Renal cortex interstitium (tissue), 11 donors: ENCODE measurements at regions not wholly inside any gene's neighbourhood (a gene's known extent, or its start where the extent isn't known, plus 50 kb on each side); places are given as distances from the start of the nearest gene placed in this dataset.

Experiments
- DNase-seq, 11 donors: peaks; one replicate each; pipeline ENCODE4 v3.0.0-alpha.2; 2013; ENCODE audit warnings: low read depth in 9 of 11, low spot score in 4 of 11; ENCODE audit errors: extremely low read depth in 1 of 11

- DNase-seq = no peak
These were observed 461.7 kb upstream of the TENM4 start for GRCh38 chr11:79902493-79902892.

GRCh38 chr11:79897896-79898295, 457.1 kb upstream of the TENM4 start:
- DNase-seq = no peak

DNA sequence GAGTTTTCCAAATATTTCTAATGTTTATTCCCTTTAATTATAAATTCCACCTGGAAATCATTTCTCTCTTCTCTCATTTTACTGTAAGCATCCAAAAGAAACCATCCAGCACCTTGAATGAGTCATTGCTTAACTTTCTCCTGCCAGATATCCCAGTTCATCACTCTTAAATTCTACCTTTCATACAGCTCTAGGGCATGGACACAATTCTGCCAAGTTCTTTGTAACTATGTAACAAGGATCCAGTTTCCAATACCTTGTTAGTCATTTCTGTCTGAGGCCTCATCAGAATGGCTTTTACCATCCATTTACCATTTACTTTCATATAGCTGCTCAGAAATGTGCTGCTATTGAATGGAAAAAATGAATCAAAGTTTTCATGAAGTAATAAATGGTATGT, 455.4 kb upstream of the TENM4 start:
- no peak for DNase-seq

DNA sequence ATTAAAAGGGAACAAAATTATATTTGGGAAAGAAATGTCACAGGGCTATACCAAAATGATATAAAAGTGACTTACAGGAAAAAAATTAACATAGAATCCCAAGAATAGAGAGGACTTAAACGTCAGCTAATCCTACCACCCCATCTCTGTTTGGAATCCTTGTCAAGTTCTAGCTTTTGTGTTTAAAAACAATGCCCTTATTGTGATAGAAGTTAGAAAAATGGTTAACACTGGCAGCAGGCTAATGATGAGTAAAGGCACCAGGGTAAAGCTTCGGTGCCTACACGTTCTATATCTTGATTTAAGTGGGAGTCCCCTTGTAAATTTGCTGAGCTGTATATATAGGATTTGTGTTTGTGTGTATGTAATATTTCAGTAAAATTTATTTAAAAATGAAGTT, 453.3 kb upstream of the TENM4 start:
- no peak for DNase-seq

GRCh38 chr11:79890272-79890671, 449.4 kb upstream of the TENM4 start:
- DNase-seq = no peak

DNA sequence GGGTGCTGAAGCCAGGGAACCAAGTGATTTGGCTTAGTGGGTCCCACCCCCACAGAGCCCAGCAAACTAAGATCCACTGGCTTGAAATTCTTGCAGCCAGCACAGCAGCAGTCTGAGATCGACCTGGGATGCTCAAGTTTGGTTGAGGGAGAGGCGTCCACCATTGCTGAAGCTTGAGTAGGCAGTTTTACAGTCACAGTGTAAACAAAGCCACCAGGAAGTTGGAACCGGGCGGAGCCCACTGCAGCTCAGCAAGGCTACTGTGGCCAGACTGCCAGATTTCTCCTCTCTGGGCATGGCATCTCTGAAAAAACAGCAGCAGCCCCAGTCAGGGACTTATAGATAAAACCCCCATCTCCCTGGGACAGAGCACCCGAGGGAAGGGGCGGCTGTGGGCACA, 424.1 kb upstream of the TENM4 start:
- no peak for DNase-seq

- DNase-seq = no peak
These were observed 419.5 kb upstream of the TENM4 start for GRCh38 chr11:79860336-79860735.

- DNase-seq = peak in 1 of 11 donors; percentile 13
These were observed 416.8 kb upstream of the TENM4 start for GRCh38 chr11:79857377-79858214.

- peak in 4 of 11 donors; percentile 18 to 50 (median 31) for DNase-seq
These were observed 411.3 kb upstream of the TENM4 start for GRCh38 chr11:79852176-79852575.

- DNase-seq = no peak
These were observed 404.3 kb upstream of the TENM4 start for GRCh38 chr11:79845002-79845709.

DNA sequence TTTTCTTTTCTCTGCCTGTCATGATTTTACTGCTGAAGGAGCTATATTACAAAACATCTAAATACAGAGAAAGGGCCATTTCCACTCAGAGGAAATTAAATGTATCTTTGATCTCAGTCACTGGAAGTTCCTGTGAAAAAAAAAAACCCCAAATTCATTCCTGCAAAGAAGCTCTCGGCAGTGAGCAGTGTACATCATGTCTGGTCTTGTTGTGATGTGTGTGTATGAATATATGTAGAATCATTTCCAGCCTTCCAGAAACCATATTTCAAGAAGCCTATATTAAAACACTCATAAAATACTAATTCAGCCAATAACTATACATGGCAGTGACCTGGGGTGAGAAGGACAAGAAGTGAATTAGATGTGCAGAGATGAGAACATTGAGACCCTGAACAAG, 393.2 kb upstream of the TENM4 start:
- DNase-seq = no peak

GRCh38 chr11:79830446-79830845, 389.6 kb upstream of the TENM4 start:
- no peak for DNase-seq

GRCh38 chr11:79829891-79830290, 389.1 kb upstream of the TENM4 start:
- DNase-seq = no peak

DNA sequence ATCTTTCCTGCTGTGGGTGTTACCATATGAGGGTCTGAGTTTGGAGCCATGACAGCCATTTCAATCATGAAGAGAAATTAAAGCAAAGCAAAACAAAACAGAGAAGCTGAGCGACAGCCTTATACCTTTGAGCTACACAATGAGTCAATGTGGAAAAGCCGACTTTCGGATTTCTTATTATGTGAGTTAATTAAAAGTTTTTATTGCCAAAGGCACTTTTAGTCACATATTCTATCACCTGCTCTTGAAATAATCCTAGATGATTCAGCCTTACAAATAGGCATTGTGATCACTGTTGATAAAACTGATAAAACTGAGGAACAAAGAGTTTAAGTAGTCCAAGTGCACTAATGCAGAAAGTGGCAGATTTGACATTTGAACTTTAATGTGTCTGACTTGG, 381.9 kb upstream of the TENM4 start:
- no peak for DNase-seq

- no peak for DNase-seq
These were observed 372.7 kb upstream of the TENM4 start for GRCh38 chr11:79813551-79813950.

GRCh38 chr11:79809487-79809886, 368.7 kb upstream of the TENM4 start:
- DNase-seq = no peak

DNA sequence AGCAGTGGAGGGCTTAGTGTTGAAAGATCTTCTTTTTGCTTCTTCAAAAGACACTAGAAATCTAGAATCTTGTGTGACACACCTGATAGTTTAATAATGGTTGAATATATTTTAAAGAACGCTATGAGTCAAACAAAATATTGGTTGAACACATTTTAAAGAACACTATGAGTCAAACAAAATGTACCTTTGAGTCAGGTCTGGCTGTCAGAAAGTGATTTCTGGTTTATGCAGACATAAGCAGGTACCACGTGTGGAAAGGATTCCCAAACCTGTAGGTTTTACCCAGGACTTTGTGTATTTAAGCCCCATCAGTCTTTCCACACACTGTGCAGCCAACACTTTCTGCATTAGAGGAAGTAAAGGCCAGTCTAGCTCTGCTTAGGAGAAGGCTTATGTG, 366.7 kb upstream of the TENM4 start:
- DNase-seq = no peak

DNA sequence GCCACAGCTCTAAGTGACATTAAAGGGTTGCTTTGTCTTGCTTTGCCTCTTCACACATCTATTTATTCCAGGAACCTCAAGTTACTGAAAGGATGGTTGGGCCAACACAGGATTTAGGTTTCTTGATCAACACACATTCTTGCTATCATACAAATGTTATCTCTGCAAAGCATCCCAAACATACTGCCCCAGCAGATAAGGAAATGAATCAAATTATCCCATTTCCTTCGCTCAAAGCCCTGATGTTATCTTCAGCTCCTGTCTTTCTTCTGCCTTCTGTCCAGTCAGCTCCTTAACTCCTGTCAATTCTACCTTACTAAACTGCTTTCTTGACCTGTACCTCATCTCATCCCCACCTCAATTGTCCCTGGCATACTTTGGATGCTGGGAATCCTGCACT, 355.9 kb upstream of the TENM4 start:
- DNase-seq = no peak

DNA sequence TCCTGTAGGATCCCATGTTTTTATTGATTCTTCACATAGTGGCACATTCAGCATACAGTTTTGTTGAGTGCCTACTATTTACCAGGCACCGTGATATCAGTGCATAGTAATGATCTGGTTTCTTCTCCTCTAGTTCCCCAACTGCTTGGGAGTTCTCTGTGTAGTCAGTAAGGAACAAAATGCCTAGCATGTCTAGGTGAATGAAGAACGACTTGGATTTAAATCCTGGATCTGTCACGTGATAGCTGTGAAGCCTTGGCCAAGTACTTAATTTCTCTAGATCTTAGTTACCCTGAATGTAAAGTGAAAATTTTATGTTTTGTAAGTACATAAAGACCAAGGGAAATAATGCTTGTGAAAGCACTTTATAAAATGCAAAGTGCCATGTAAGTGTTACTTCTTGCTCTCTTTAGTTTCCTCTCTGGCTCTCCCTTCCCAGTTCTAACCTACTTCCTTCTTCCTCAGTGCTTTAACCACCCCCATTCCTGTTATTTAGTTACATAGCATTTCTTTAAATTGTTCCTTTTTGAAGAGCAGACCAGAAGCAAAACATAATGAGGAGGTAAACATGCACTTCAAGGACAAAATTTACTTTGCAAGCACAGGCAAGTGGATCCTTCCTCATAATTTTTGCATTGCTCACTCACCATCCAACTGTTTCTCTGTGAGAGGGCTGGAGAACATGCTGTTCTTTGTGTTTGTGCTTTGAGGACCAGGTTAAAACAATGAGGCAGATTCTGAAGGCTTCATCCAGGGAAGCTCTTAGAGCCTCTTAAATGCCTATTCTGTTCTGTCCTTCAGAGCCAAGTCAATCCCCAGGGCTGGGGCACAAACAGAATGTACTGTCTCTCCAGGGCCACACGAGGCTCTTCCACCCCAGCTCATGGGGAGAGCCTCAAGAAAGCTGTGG, 353.9 kb upstream of the TENM4 start:
- no peak for DNase-seq

GRCh38 chr11:79794057-79794456, 353.2 kb upstream of the TENM4 start:
- no peak for DNase-seq
